ENCODE measurements at regions not wholly inside any gene's neighbourhood (a gene's known extent, or its start where the extent isn't known, plus 50 kb on each side); places are given as distances from the start of the nearest gene placed in this dataset.

DNA sequence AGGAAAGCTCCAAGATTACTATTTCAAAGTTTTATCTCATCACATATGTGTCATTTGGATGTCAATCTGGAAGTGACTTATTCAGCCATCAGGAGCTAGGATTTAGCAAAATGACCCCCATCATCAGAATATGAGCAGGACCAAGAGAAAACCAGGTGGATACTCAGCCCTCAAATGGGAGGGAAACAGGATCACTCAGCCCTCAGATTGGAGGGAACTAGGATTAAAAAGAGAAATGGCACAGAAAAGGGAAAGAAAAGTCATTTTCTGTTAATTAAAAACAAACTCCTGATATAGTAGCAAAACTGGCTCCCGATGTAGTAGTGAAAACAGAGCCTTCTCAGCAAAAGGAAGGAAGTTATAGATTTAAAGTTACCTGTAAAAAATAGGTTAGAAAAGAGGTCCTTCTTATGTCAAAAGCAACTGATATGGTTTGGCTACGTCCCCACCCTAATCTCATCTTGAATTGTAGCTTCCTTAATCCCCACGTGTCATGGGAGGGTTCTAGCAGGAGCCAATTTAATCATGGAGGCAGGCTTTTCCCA is 69.0 kb upstream of the MYCN start:
- TF ChIP-seq, protein P1, sequence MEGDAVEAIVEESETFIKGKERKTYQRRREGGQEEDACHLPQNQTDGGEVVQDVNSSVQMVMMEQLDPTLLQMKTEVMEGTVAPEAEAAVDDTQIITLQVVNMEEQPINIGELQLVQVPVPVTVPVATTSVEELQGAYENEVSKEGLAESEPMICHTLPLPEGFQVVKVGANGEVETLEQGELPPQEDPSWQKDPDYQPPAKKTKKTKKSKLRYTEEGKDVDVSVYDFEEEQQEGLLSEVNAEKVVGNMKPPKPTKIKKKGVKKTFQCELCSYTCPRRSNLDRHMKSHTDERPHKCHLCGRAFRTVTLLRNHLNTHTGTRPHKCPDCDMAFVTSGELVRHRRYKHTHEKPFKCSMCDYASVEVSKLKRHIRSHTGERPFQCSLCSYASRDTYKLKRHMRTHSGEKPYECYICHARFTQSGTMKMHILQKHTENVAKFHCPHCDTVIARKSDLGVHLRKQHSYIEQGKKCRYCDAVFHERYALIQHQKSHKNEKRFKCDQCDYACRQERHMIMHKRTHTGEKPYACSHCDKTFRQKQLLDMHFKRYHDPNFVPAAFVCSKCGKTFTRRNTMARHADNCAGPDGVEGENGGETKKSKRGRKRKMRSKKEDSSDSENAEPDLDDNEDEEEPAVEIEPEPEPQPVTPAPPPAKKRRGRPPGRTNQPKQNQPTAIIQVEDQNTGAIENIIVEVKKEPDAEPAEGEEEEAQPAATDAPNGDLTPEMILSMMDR (IDR thresholded peaks at IDR 0.05) = no peak
- TF ChIP-seq POLR2A (IDR thresholded peaks at IDR 0.05) = no peak

Data from uterus (tissue), 2 donors.